PFSK-1 (cell line): ENCODE measurements at regions not wholly inside any gene's neighbourhood (a gene's known extent, or its start where the extent isn't known, plus 50 kb on each side); places are given as distances from the start of the nearest gene placed in this dataset.

ENCODE experiments used
- FOXP2 ChIP-seq: optimal IDR thresholded peaks from 2 replicates; pipeline ENCODE3; 2011; ENCODE audit warnings: borderline replicate concordance, control low read depth, inconsistent platforms; ENCODE audit not compliant: insufficient read depth; ENCODE audit errors: extremely low read length, extremely low read depth
- POLR2AphosphoS5 ChIP-seq: IDR thresholded peaks from 2 replicates; pipeline ENCODE4 v1.6.1; 2012; ENCODE audit warnings: low read depth, mild to moderate bottlenecking, control low read depth, low read length, moderate library complexity
- REST ChIP-seq, 2 experiments: IDR thresholded peaks; 2 replicates each; pipeline versions ENCODE4 v1.6.1 to v1.8.0; 2011 to 2012; ENCODE audit warnings: low read depth in 2 of 2, low read length in 2 of 2, control low read depth in 1 of 2, inconsistent platforms in 1 of 2, mild to moderate bottlenecking in 1 of 2, moderate library complexity in 1 of 2; ENCODE audit not compliant: insufficient read depth in 1 of 2
- SIN3A ChIP-seq: IDR thresholded peaks from 2 replicates; pipeline ENCODE4 v1.6.1; 2012; ENCODE audit warnings: mild to moderate bottlenecking, low read length, moderate library complexity, borderline replicate concordance; ENCODE audit not compliant: insufficient read depth
- TAF1 ChIP-seq: IDR thresholded peaks from 2 replicates; pipeline ENCODE4 v1.6.1; 2012; ENCODE audit warnings: low read length, control low read depth, borderline replicate concordance; ENCODE audit not compliant: insufficient read depth

GRCh38 chr7:106371629-106372028 is 86.8 kb upstream of the NAMPT start:
- TF ChIP-seq FOXP2: no peak
- TF ChIP-seq POLR2AphosphoS5: no peak
- no peak for TF ChIP-seq TAF1
- no peak for TF ChIP-seq SIN3A
- no peak for TF ChIP-seq REST (IDR thresholded peaks at IDR 0.05; ENCODE audit: insufficient read depth in 1 of 2, low read depth in 2 of 2, low read length in 2 of 2)

- TF ChIP-seq REST (IDR thresholded peaks at IDR 0.05; ENCODE audit: insufficient read depth in 1 of 2, low read depth in 2 of 2, low read length in 2 of 2) (no peak), POLR2AphosphoS5 (no peak), TAF1 (no peak), FOXP2 (no peak), SIN3A (no peak)
Observed at GRCh38 chr7:106370542-106370941, 85.8 kb upstream of the NAMPT start.

GRCh38 chr7:106369816-106370215 is 85.0 kb upstream of the NAMPT start:
- TF ChIP-seq POLR2AphosphoS5 (no peak), REST (IDR thresholded peaks at IDR 0.05; ENCODE audit: insufficient read depth in 1 of 2, low read depth in 2 of 2, low read length in 2 of 2) (no peak)

- no peak for TF ChIP-seq TAF1
- no peak for TF ChIP-seq REST (IDR thresholded peaks at IDR 0.05; ENCODE audit: insufficient read depth in 1 of 2, low read depth in 2 of 2, low read length in 2 of 2)
- TF ChIP-seq POLR2AphosphoS5: no peak
- no peak for TF ChIP-seq FOXP2
- no peak for TF ChIP-seq SIN3A
Observed at GRCh38 chr7:106369352-106369751, 84.6 kb upstream of the NAMPT start.

- no peak for TF ChIP-seq TAF1
- TF ChIP-seq POLR2AphosphoS5: no peak
- no peak for TF ChIP-seq SIN3A
- TF ChIP-seq FOXP2: no peak
- TF ChIP-seq REST (IDR thresholded peaks at IDR 0.05; ENCODE audit: insufficient read depth in 1 of 2, low read depth in 2 of 2, low read length in 2 of 2): no peak
Observed at GRCh38 chr7:106367664-106368063, 82.9 kb upstream of the NAMPT start.
